Vagina (tissue), 2 donors: ENCODE measurements at regions not wholly inside any gene's neighbourhood (a gene's known extent, or its start where the extent isn't known, plus 50 kb on each side); places are given as distances from the start of the nearest gene placed in this dataset.

Source experiments
- CTCF ChIP-seq, 3 experiments: fragments of 450-650 bp in 2 of 3; fragments of 200-600 bp in 1 of 3; sonication (generic) in 1 of 3; IDR thresholded peaks; one replicate each; pipeline ENCODE4 v1.5.1; 2017 to 2019; ENCODE audit warnings: antibody characterized with exemption in 3 of 3, mild to moderate bottlenecking in 2 of 3, moderate library complexity in 2 of 3
- POLR2A ChIP-seq, 2 donors: fragments of 450-650 bp; IDR thresholded peaks; one replicate each; pipeline ENCODE4 v1.6.1; 2017; ENCODE audit warnings: antibody characterized with exemption in 2 of 2, mild to moderate bottlenecking in 2 of 2, moderate library complexity in 2 of 2

GRCh38 chr13:83190020-83190419, 692.3 kb downstream of the SLITRK1 start:
- TF ChIP-seq CTCF (IDR thresholded peaks at IDR 0.05) (no peak), POLR2A (IDR thresholded peaks at IDR 0.05) (no peak)
